Spleen (tissue), 7 donors: ENCODE measurements at regions not wholly inside any gene's neighbourhood (a gene's known extent, or its start where the extent isn't known, plus 50 kb on each side); places are given as distances from the start of the nearest gene placed in this dataset.

Experiments
- CTCF ChIP-seq, 11 experiments: fragments of 200-600 bp in 7 of 11; fragments of 450-650 bp in 4 of 11; sonication (generic) in 4 of 11; IDR thresholded peaks in 8 of 11; conservative IDR thresholded peaks in 3 of 11; 1 replicate in 7 of 11; 2 replicates in 4 of 11; pipeline versions ENCODE4 v1.4.0 to v1.8.0; 2016 to 2021; ENCODE audit warnings: antibody characterized with exemption in 11 of 11, inconsistent platforms in 4 of 11, mild to moderate bottlenecking in 1 of 11
- POLR2AphosphoS5 ChIP-seq, 3 donors: sonication (generic); formaldehyde crosslinking; IDR thresholded peaks; one replicate each; pipeline ENCODE4 v1.5.1; 2017; ENCODE audit warnings: antibody characterized with exemption in 3 of 3
- donor health status: DM: no; HTN: no; CAD: no; lungs with moderate emphysema.
- donor health status: DM: no; HTN: no; CAD: no.
- donor health status: DM: no; HTN: no; CAD: no.

DNA sequence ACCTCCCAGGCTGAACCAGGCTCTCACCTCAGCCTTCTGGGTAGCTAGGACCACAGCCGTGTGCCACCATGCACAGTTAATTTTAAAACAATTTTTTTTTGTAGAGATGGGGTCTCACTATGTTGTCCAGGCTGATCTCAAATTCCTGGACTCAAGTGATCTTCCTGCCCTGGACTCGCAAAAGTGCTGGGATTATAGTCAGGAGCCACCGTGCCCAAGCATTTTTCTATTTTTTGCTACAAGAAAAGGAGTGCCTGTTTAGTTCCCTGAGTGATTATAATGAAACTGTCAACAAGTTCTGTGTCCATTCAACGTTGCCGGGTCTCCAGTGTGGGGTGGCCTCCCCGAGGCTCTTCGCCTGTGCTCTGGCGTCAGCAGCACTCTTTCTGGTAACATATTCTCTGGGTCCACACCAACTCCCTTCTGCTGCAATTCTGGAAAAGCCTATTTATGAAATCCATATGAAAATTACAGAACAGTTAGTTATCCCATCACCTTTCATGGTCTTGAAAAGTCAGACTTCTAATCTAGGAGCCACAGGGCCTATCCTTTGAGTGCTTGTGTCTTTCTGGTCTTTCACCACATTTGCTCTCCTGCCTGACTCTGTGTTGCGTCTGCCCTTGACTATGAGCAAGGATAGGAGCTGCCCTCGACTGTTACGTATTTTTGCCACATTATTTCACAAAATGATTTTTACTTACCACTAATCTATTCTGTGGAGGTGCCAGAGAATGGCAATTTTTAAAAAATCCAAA, 172.7 kb downstream of the SOCS6 start:
- TF ChIP-seq CTCF (IDR thresholded peaks at IDR 0.05 in 8 of 11, conservative IDR thresholded peaks at IDR 0.05 in 3 of 11): no peak
- no peak for TF ChIP-seq POLR2AphosphoS5 (IDR thresholded peaks at IDR 0.05)
